Glutamatergic neuron (in vitro differentiated cells): ENCODE measurements at regions not wholly inside any gene's neighbourhood (a gene's known extent, or its start where the extent isn't known, plus 50 kb on each side); places are given as distances from the start of the nearest gene placed in this dataset.

Experiments used
- DNase-seq: peaks from one replicate; pipeline ENCODE4 v3.0.0; 2022
- H3K27ac Mint-ChIP-seq: one replicate; pipeline ENCODE4 v1.8.0; 2020; ENCODE audit warnings: mild to moderate bottlenecking, mixed read lengths, inconsistent platforms; ENCODE audit not compliant: unreplicated experiment
- H3K27me3 Mint-ChIP-seq: one replicate; pipeline ENCODE4 v1.8.0; 2020; ENCODE audit warnings: mild to moderate bottlenecking, moderate library complexity, mixed read lengths, inconsistent platforms; ENCODE audit not compliant: unreplicated experiment
- H3K36me3 Mint-ChIP-seq: one replicate; pipeline ENCODE4 v1.8.0; 2020; ENCODE audit warnings: mild to moderate bottlenecking, mixed read lengths, inconsistent platforms; ENCODE audit not compliant: unreplicated experiment
- H3K4me1 Mint-ChIP-seq: one replicate; pipeline ENCODE4 v1.8.0; 2020; ENCODE audit warnings: mild to moderate bottlenecking, low read depth, mixed read lengths, inconsistent platforms; ENCODE audit not compliant: unreplicated experiment
- H3K4me3 Mint-ChIP-seq: one replicate; pipeline ENCODE4 v1.8.0; 2020; ENCODE audit warnings: mild to moderate bottlenecking, mixed read lengths, inconsistent platforms; ENCODE audit not compliant: unreplicated experiment
- H3K9me3 Mint-ChIP-seq: one replicate; pipeline ENCODE4 v1.8.0; 2020; ENCODE audit warnings: mild to moderate bottlenecking, moderate library complexity, mixed read lengths, inconsistent platforms; ENCODE audit not compliant: unreplicated experiment
- TF ChIP-seq, protein P1 (sequence below): fragments of 200-600 bp; sonication (generic); IDR thresholded peaks from one replicate; pipeline ENCODE4 v1.5.0; 2021; ENCODE audit not compliant: partially characterized antibody, unreplicated experiment

DNA sequence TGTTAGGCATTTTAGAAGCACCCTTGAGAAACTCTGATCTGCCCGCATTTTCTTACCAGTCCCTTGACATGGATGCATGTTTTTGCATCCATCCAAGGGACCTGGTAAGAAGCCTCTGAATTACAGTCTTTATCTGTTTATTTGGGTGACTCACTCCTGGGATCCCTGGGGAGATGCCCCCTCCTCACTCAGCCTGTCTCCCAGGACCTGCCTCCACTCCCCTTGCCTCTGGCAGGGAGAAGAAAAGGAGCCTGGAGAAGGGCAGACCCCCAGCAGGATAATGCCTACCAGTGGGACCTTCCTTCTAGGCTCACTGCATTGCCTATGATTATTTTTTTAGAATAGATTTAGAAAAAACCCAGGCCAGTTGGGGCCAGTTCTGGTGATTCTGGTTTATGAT, 329.4 kb downstream of the PTTG2 start:
- Mint-ChIP-seq H3K9me3 (peaks cover 10% of the 10 kb centered on the region), H3K4me3 (no peak overlapping the region), H3K4me1 (no peaks in the 10 kb centered on the region), H3K27ac (no peak overlapping the region), H3K36me3 (peaks cover 5% of the 10 kb centered on the region), H3K27me3 (no peaks in the 10 kb centered on the region)
- TF ChIP-seq, protein P1, sequence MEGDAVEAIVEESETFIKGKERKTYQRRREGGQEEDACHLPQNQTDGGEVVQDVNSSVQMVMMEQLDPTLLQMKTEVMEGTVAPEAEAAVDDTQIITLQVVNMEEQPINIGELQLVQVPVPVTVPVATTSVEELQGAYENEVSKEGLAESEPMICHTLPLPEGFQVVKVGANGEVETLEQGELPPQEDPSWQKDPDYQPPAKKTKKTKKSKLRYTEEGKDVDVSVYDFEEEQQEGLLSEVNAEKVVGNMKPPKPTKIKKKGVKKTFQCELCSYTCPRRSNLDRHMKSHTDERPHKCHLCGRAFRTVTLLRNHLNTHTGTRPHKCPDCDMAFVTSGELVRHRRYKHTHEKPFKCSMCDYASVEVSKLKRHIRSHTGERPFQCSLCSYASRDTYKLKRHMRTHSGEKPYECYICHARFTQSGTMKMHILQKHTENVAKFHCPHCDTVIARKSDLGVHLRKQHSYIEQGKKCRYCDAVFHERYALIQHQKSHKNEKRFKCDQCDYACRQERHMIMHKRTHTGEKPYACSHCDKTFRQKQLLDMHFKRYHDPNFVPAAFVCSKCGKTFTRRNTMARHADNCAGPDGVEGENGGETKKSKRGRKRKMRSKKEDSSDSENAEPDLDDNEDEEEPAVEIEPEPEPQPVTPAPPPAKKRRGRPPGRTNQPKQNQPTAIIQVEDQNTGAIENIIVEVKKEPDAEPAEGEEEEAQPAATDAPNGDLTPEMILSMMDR, result no peak
- DNase-seq, result no peak

DNA sequence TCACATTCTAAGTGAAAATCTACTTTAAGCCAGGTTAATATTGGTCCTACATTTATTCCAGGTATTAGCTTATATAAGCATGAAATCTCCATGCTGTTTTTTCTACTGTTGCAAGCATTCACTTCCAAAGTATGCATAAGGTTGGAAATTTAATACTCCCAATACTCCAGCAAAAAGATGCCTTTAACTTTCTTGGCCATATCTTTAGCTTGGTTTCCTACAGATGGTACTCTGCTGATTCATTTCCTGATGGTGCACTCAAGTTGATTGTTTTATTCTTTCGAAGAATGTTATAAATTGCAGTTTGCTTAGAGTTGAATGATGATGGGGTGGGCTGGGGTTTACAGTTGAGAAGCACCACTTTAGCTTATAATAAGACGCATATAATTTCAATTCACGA, 330.2 kb downstream of the PTTG2 start:
- DNase-seq, result no peak
- no peak overlapping the region for H3K27ac Mint-ChIP-seq
- peaks cover 11% of the 10 kb centered on the region for H3K9me3 Mint-ChIP-seq
- no peak overlapping the region for H3K4me3 Mint-ChIP-seq
- no peaks in the 10 kb centered on the region for H3K27me3 Mint-ChIP-seq
- peaks cover 5% of the 10 kb centered on the region for H3K36me3 Mint-ChIP-seq
- H3K4me1 Mint-ChIP-seq, result no peaks in the 10 kb centered on the region
- TF ChIP-seq, protein P1, result no peak

DNA sequence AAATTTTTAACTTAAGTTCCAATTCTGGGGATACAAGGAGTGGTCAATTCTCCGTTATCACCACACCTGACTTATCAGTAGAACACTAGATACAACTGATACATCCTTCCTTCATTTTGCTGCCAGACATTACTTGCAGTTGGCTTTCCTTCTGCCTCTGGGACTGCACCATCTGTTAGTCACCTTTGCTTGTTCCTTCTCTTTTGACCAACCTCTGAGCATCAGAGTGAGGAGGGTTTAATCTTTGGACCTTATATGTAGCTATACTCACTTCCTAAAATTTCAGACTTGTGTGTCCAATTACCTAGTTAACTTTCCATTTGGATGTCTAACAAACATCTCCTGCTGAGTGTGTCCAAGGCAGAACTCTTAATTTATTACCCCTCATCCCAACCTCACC, 330.7 kb downstream of the PTTG2 start:
- H3K4me1 Mint-ChIP-seq, result no peaks in the 10 kb centered on the region
- no peak overlapping the region for H3K4me3 Mint-ChIP-seq
- H3K27ac Mint-ChIP-seq, result no peak overlapping the region

DNA sequence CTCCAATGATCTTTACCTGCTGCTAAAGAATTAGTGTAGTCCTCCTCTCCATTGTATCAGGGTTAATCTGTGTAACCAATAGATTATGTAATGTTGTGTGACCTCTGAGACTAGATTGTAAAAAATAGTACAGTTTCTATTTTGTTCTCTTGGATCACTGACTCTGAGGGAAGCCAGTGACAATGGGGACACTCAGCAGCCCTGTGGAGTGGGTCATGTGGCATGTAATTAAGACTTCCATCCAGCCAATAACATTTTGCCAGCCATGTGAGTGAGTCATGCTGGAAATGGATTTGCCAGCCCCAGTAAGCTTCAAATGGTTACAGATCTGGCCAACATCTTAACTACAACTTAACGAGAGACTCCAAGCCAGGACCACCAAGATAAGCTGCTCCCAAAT, 332.3 kb downstream of the PTTG2 start:
- TF ChIP-seq, protein P1, result no peak
- Mint-ChIP-seq H3K27ac (no peak overlapping the region), H3K9me3 (peaks cover 14% of the 10 kb centered on the region), H3K4me1 (no peaks in the 10 kb centered on the region), H3K4me3 (no peak overlapping the region), H3K36me3 (peaks cover 11% of the 10 kb centered on the region), H3K27me3 (no peaks in the 10 kb centered on the region)
- no peak for DNase-seq

More for the DNA sequence above, 330.7 kb downstream of the PTTG2 start:
- TF ChIP-seq, protein P1, result no peak
- DNase-seq, result no peak
- Mint-ChIP-seq H3K36me3 (peaks cover 5% of the 10 kb centered on the region), H3K27me3 (no peaks in the 10 kb centered on the region), H3K9me3 (peaks cover 14% of the 10 kb centered on the region)

DNA sequence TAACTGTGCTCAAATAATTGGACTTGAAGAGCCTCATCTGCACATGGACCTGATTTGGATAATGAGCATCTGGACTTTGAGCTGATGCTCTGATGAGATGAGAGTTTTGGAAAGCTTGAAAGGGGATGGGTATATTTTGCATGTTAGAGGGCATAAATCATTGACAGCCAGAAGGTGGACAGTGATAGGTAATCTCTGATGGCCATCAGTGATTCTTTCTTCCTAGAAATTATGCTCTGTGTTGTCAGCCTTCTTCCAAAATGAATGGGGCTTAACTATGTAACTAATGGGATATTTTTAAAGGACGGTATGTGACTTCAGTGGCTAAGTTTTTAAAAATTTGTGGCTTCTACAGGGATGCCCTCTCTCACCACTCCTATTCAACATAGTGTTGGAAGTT, 334.0 kb downstream of the PTTG2 start:
- TF ChIP-seq, protein P1, result no peak
- DNase-seq, result no peak
- no peaks in the 10 kb centered on the region for H3K4me1 Mint-ChIP-seq
- no peak overlapping the region for H3K27ac Mint-ChIP-seq
- no peaks in the 10 kb centered on the region for H3K27me3 Mint-ChIP-seq
- H3K9me3 Mint-ChIP-seq, result peaks cover 19% of the 10 kb centered on the region
- peaks cover 21% of the 10 kb centered on the region for H3K36me3 Mint-ChIP-seq
- no peak overlapping the region for H3K4me3 Mint-ChIP-seq
